Activated naive CD4-positive, alpha-beta T cell treated with anti-CD3 and anti-CD28 coated beads, Interleukin-2, amount 50 U/mL, for 72 hours (primary cell): ENCODE measurements at regions not wholly inside any gene's neighbourhood (a gene's known extent, or its start where the extent isn't known, plus 50 kb on each side); places are given as distances from the start of the nearest gene placed in this dataset.
A peak's percentile ranks its signal among the peaks of the same experiment; 100 is the strongest.

Experiments used
- ATAC-seq, 2 donors: fragments of 150-1000 bp; cut with Tn5 transposase; 2 replicates each; pipeline ENCODE4 v1.10.0; 2021; ENCODE audit warnings: mild to moderate bottlenecking in 2 of 2, moderate library complexity in 2 of 2
- DNase-seq, 2 donors: peaks; one replicate each; pipeline ENCODE4 v3.0.0; 2021 to 2022; ENCODE audit warnings: low spot score in 2 of 2
- H3K27ac Mint-ChIP-seq, 2 donors: one replicate each; pipeline ENCODE4 v1.8.0; 2022; ENCODE audit warnings: mild to moderate bottlenecking in 2 of 2, mixed read lengths in 2 of 2
- H3K36me3 Mint-ChIP-seq, 2 donors: one replicate each; pipeline ENCODE4 v1.8.0; 2022; ENCODE audit warnings: mixed read lengths in 2 of 2
- H3K9me3 Mint-ChIP-seq, 2 donors: one replicate each; pipeline ENCODE4 v1.8.0; 2022; ENCODE audit warnings: mixed read lengths in 2 of 2

DNA sequence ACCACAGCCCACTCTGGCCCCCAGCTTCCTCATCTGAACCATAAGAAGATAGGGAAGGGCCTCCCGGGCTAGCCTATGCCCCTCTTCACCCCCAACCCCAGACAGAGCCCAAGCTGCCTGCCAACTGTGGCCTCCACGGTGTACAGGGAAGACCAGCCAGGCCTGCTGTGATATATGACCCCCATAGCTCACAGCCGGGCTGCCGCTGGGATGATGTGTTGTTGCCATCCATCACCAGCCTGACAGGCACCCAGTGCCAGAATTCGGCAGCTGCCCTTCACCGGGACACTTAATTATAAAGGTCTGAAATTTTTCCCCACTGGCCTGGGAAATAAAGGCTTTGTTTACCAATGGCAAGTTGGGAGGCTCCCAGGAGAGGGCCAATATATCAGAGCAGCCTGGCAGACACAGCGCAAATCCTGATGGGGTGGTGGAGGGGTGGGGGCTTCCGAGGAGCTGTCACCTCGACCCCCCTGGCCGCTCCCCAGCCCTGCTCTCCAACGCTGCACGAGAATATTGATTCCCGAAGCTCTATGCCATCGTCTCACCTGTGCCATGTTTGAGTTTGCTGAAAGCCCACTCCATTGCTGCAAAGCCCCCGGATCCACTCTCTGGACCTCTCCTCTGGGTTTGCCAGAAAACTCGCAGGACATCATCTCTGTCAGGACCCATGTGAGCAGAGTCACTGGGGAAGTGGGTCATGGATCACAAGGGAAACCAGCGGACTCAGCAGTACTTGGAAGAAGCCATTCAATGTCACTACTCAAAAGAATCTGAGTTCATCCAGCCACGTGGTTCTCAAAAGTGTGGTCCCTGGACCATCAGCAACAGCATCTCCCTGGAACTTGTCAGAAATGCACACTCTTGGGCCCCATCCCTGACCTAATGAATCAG lies 296.9 kb downstream of the MN1 start:
- no peaks in the 10 kb centered on the region for H3K36me3 Mint-ChIP-seq
- DNase-seq, result no peak
- no peak for ATAC-seq
- peaks cover 4 to 13% of the 10 kb centered on the region in 2 donors for H3K9me3 Mint-ChIP-seq
- peak overlapping the region in 1 of 2 donors; percentile 33 for H3K27ac Mint-ChIP-seq

DNA sequence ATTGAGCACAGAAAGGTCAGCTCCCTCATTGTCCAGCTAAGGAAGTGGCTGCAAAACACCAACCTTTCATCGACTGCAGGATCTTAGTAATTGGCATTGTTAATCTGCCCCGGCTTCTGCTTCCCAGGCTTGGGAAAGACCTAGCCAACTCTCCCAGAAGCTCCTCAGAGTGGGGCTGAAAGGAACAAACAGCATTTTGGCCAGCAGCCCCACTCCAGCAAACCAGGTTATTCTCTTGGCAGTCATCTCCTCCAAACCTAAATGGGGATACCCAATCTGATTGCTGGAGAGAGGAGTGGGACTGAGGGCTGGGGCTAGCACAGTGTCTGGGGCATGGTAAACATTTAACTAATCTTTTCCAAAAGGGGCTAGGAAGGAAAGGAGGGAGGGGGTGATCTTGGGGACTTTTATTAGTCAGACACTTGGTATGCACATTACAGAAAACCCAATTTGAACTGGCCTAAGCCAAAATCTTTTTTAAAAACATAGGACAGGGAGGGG lies 294.4 kb downstream of the MN1 start:
- peaks cover 4 to 15% of the 10 kb centered on the region in 2 donors for H3K9me3 Mint-ChIP-seq
- DNase-seq (no peak), ATAC-seq (no peak)
- H3K36me3 Mint-ChIP-seq, result no peaks in the 10 kb centered on the region
- no peak overlapping the region for H3K27ac Mint-ChIP-seq

DNA sequence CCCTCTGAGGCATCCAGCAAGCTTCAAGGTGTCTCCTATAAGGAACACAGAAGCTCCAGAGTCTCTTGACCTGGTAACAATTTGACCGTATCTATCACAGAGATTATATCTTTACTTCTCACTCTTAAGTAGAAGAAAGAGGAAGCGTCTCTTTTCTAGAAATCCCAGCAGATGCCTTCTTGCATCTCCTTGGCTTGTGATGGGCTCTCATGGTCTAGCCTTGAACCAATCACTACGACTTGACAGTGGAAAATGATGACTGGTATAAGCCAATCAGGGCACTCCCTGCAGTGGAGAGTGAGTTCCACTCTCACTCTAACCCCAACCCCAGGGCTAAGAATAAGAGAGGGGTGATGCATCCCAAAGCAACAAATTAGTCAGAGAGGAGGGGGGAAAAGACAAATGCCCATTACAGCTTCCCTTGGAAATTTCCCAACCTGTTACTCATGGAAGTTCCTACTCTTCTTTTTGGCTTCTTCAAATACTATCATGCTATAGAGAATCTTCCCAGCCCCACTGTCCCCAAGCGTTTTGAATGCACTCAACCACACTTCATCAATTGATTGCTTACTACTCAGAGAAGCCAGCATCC lies 293.5 kb downstream of the MN1 start:
- no peak for ATAC-seq
- no peaks in the 10 kb centered on the region for H3K36me3 Mint-ChIP-seq

DNA sequence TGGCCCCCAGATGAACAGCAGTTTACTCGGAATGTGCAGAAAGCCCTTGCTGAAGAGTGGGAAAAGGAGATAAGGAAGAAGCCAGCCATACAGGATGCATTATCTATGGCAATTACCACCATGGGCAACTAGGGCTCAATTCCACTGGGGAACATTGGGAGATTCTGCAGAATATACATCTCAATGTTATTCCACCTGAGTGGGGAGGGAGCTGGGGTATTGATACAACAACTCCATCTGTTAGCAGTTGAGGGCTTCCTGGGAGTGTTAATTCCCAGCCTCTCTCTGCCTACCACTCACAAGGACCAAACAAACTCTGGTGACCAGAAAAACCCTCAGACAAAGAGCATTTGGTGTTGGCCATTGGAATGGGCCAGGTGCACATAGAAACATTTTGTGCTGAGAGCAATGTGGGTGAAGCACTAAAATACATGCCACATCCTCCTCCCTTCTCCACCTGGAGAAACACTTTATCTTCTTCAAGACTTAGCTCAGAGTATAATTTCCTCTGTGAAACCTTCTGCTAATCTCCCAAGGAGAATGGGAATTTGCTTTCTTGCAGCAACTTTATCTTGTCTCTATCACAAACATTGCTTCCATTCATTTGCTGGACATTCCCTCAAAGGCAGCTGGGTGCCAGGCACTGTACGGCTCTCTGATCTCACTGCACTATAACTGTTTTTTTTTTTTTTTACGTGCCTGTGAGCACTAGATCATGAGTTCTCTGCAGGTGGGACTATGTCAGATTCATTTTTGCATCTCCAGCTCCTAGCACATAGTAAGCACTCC lies 292.2 kb downstream of the MN1 start:
- no peak for ATAC-seq
- Mint-ChIP-seq H3K9me3 (peaks cover 0 to 7% of the 10 kb centered on the region in 2 donors), H3K36me3 (no peaks in the 10 kb centered on the region), H3K27ac (no peak overlapping the region)
- no peak for DNase-seq

More for the DNA sequence above, 293.5 kb downstream of the MN1 start:
- peaks cover 4 to 15% of the 10 kb centered on the region in 2 donors for H3K9me3 Mint-ChIP-seq
- no peak overlapping the region for H3K27ac Mint-ChIP-seq
- DNase-seq, result no peak

DNA sequence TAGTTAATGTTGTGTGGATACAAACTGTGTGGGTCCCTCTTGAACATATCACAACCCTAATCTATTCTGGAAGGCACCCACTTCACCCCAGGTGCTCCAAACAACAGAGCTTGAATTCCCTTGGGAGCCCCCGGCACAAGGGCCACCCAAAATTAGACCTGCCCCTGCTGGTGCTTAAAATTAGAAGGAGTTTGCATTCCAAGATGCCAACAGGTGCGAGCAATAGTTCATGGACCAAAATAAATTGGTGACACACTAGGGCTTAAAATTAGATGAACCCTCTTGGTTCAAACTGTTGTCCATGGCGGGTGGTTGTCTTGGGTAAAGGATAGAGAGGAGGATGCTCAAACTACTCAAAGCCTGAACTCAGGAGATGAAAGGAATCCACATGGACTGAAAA lies 291.5 kb downstream of the MN1 start:
- Mint-ChIP-seq H3K9me3 (peaks cover 0 to 7% of the 10 kb centered on the region in 2 donors), H3K36me3 (no peaks in the 10 kb centered on the region), H3K27ac (no peak overlapping the region)
- DNase-seq, result no peak
- ATAC-seq, result no peak

DNA sequence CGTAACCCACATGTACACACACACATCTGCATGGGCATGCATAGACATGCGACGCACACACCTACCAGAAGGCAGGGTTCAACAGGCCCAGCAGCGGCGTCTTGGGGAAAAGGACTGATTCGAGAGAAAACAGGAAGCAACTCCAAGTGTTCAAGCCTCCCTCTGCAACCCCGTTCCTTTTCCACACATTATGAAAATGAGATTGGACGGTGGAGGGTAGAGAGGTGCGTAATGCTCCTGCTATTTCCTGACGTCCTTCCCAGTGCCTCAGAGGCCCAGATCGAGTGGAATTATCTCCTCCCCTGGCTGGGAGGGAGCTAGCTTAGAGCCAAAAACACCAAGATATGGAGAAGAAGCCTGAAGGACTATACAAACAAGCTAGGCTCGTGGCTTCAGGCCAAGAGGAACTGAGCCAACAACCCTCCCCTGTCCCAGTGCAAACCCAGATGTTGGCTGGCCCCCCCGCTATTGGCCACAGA lies 289.2 kb downstream of the MN1 start:
- Mint-ChIP-seq H3K27ac (no peak overlapping the region), H3K9me3 (peaks cover 0 to 7% of the 10 kb centered on the region in 2 donors), H3K36me3 (no peaks in the 10 kb centered on the region)
- ATAC-seq (no peak), DNase-seq (no peak)

DNA sequence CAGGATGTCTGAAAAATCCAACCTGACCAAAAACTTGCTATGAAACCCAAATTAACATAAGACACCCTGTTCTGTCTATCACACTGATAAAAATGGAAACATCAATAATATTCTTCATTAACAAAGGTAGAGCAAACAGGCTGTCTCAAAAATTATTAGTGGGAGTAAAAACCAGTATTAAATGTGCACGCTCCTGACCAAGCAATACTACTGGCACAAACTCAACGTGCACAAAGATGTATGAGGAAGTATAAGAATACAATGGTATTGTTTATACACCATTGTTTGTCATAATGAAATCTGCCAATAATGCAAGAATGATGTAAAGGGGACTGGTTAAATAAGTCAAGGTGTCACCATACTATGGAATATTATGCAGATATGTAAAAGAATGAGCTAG lies 288.5 kb downstream of the MN1 start:
- ATAC-seq (no peak), DNase-seq (no peak)
- H3K27ac Mint-ChIP-seq, result no peak overlapping the region
- no peaks in the 10 kb centered on the region for H3K36me3 Mint-ChIP-seq
- H3K9me3 Mint-ChIP-seq, result peaks cover 0 to 7% of the 10 kb centered on the region in 2 donors

DNA sequence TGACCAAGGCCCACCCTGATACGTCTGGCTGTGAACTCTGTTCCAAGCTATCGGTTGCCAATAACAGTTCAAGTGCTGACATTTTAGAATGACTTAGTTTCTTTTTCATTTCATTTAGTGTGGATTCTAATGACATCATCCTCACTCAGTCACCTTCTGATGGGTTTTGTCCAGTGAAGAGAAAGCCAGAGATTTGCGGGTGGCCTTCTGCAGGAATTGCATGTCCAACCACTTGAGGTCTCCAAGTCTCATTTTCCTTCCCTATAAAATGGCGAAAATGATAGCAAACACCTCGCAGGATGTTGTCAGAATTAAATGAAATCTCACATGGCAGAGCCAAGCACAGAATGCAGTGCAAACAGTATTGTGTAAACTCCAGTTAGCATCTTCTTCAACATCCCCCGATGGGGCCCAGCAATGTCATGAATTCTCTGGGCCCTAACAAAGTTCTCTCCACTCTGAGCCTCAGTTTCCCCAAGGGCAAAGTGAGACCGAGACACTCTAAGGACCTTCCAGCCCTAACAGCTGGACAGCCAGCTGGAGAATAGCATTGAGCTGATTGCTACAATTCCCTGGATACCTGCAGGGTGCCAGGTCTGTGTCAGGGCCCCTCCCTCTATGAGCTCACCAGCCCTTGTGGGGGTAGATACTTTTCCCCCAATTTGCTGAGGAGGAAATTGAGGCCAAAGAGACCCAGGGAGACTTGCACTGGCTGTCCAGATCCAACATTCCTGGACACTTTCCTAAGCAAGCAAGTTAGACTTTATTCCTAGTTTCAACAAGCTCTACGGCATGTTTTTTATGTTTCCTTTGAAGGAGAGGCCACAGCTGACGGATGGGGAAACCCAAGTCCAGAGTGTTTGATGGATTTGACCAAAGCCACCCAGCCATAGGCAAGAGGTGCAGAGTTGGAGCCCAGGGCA lies 286.7 kb downstream of the MN1 start:
- ATAC-seq (no peak), DNase-seq (no peak)
- H3K9me3 Mint-ChIP-seq, result no peaks in the 10 kb centered on the region
- no peak overlapping the region for H3K27ac Mint-ChIP-seq
- H3K36me3 Mint-ChIP-seq, result no peaks in the 10 kb centered on the region

DNA sequence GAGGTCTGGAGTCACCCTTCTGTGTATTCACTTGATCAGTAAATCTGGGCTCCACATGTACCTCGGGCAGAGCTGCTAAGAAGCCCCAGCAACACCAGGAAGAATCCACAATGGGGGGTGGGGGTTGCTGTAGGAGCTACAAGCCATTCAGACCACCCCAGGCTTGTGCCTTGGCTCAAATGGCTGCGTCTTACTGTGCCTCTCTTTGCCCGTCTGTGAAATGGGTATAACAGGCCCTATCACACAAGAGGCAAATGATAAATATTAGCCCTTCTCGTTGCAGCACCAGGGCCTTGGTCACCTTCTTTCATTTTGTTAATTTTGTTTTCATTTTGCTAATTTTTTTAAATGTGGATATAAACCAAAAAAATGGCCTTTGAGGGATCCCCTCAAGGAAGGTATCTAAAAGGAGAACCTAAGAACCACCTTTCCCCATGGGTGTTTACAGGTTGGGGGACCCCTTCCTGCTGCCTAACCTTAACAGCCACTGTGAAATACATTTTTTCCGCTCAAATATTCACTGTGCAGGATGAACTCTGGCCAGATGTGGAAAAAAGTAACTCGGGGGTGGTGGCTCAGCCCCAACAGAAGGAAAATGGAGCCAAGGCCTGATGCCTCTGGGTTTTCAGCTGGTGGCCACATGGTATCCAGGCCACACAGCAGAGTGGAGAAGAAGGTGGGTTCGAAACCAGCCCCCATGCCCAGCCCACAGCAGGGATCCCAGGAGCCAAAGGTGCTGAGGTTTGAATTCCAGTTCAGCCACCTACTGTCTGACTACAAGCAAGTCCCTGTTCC lies 284.0 kb downstream of the MN1 start:
- Mint-ChIP-seq H3K36me3 (no peaks in the 10 kb centered on the region), H3K9me3 (no peaks in the 10 kb centered on the region), H3K27ac (no peak overlapping the region)
- no peak for DNase-seq
- no peak for ATAC-seq

DNA sequence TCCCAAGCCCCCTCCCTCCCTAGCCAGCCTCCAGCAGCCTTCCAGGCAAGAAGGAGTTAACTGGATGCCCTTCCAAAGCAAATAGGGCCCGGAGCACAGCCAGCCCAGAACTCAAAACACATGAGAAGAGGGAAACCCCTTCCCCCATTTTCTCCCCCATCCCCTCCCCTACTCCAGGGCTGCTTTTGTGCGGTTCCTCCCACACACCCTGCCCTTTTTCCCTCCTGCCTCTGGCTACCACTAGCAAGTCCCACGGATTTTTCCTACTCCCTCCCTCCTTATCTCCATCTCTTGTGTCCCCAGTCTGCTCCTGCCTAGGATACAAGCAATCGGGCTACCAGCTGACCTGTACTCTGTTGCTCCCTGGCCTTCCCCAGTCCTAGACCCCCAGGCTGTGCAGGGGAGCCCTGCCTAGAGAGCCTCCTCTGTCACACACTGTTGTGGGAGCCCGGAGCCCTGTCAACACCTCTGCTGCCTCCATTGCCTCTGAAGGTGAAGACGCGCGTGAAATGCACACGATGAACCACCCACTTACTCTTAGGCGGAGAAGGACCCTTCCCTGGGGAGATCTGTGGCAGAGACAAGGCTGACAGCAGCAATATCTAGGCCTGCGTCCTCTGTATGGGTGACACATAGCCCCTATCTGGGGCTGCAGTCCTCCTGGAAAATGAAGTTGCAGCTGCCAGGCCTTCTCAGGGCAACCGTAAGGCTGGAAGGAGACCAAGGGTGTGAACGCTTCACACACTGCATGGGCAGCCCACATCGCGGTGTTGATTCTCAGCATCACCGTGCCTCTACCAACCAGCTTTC lies 282.8 kb downstream of the MN1 start:
- Mint-ChIP-seq H3K36me3 (no peaks in the 10 kb centered on the region), H3K27ac (no peak overlapping the region), H3K9me3 (no peaks in the 10 kb centered on the region)
- no peak for ATAC-seq
- DNase-seq, result no peak

DNA sequence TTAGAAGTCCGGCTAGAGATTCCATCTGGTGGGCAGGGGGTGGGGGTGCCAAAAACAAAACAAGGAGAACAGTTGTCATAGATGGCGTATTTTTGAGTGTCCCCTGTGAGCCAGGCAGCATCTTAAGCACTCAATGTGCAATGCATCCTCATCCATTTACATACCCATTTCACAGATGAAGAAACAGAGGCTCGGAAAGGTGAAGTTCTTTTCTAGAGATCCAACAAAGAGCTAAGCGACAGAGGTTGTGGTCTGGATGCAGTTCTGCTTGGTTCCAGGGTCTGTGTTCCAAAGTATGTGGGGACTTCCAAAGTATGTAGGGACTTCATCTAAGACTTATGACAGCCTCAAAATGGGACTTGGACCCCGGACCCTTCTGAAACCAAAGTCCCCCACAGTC lies 277.8 kb downstream of the MN1 start:
- Mint-ChIP-seq H3K36me3 (no peaks in the 10 kb centered on the region), H3K27ac (no peak overlapping the region), H3K9me3 (no peaks in the 10 kb centered on the region)
- ATAC-seq, result no peak
- no peak for DNase-seq

DNA sequence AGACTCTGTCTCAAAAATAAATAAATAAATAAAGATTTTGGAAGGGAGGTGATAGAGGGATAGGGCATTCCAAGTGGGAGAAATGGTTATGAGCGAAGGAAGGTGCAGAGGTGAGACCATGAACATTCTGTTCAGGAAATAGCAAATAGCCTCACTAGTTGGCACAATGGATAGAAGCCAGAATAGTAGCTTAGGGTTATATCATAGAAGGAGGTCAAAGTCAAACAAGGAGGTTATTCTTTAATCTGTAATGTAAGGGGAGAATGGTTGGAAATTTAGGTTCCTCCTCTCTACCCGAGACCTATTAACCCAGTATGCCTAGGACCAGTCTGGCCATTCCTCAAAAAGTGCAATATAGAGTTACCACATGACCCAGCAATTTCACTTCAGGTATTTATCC lies 275.8 kb downstream of the MN1 start:
- DNase-seq (no peak), ATAC-seq (no peak)
- Mint-ChIP-seq H3K36me3 (no peaks in the 10 kb centered on the region), H3K27ac (no peak overlapping the region), H3K9me3 (no peaks in the 10 kb centered on the region)

DNA sequence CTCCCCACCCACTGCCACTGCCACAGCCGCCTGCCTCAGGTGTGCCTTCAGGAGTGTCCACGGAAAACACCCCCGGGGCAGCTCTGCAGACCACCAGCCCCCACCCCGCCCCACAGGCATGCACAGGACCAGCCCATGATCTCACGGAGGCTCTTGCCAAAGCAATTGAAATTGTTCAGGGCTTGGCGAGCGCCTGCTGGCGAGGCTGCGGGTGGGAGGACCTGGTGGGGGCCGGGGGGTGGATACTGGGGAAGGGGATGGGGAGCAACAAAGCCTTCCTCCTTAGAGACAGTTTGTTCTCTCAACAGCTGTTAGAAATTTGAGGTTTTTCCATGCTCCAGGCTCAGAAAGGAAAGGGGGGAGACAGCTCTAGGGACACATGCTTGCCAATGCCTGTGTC lies 274.7 kb downstream of the MN1 start:
- DNase-seq (no peak), ATAC-seq (no peak)
- Mint-ChIP-seq H3K36me3 (no peaks in the 10 kb centered on the region), H3K9me3 (no peaks in the 10 kb centered on the region), H3K27ac (no peak overlapping the region)

DNA sequence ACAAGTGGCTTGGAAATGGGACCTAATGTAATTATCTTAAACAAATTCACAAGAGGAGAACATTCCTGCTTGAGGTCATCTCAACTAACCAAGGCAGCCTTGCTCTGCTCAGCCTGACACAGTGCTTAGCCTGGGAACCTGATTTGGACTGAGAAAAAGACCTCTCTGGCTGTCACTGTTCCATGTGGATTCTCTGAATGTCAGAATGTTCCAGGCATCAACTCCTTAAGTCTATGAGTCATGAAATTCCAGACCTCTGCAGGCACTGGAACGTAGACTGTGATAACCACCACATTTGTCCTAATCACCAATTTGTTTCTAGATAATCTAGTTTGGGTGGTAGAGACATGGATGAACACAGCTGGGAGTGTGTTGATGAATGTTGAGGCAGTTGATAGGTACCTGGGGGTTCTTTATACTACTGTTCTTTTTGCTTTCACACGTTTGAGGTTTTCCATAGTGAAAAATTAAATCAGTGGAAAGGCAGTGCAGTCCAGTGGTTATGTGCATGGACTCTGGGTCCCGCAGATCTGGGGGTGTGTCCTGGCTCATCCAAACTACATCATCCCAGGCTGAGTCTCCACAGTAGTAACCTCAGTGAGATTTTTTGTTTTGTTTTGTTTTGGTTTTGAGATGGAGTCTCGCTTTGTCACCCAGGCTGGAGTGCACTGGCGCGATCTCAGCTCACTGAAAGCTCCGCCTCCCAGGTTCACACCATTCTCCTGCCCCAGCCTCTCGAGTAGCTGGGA lies 269.6 kb downstream of the MN1 start:
- H3K27ac Mint-ChIP-seq, result no peak overlapping the region
- DNase-seq (no peak), ATAC-seq (no peak)
- H3K9me3 Mint-ChIP-seq, result no peaks in the 10 kb centered on the region
- no peaks in the 10 kb centered on the region for H3K36me3 Mint-ChIP-seq
